Type B pancreatic cell (in vitro differentiated cells): ENCODE measurements at regions not wholly inside any gene's neighbourhood (a gene's known extent, or its start where the extent isn't known, plus 50 kb on each side); places are given as distances from the start of the nearest gene placed in this dataset.

Experiments
- DNase-seq: peaks from one replicate; pipeline ENCODE4 v3.0.0; 2021; ENCODE audit warnings: mixed read lengths; ENCODE audit not compliant: unreplicated experiment; ENCODE audit errors: extremely low spot score
- H3K27ac Mint-ChIP-seq: 2 replicates; pipeline ENCODE4 v1.8.0; 2021; ENCODE audit warnings: mild to moderate bottlenecking, mixed read lengths
- H3K27me3 Mint-ChIP-seq: 2 replicates; pipeline ENCODE4 v1.8.0; 2021; ENCODE audit warnings: mixed read lengths
- H3K36me3 Mint-ChIP-seq: 2 replicates; pipeline ENCODE4 v1.8.0; 2021; ENCODE audit warnings: mixed read lengths
- H3K4me1 Mint-ChIP-seq: one replicate; pipeline ENCODE4 v1.8.0; 2021; ENCODE audit warnings: mixed read lengths; ENCODE audit not compliant: unreplicated experiment
- H3K4me3 Mint-ChIP-seq: 2 replicates; pipeline ENCODE4 v1.8.0; 2021; ENCODE audit warnings: mild to moderate bottlenecking, mixed read lengths
- H3K9me3 Mint-ChIP-seq: 2 replicates; pipeline ENCODE4 v1.8.0; 2021; ENCODE audit warnings: mixed read lengths
- CTCF ChIP-seq: fragments of 200-600 bp; sonication (generic); conservative IDR thresholded peaks from 2 replicates; pipeline ENCODE4 v1.5.0; 2021; ENCODE audit warnings: antibody characterized with exemption, mild to moderate bottlenecking

- Mint-ChIP-seq H3K27me3 (peaks cover 67% of the 10 kb centered on the region), H3K27ac (no peak overlapping the region), H3K36me3 (no peaks in the 10 kb centered on the region), H3K9me3 (no peaks in the 10 kb centered on the region), H3K4me1 (no peaks in the 10 kb centered on the region), H3K4me3 (no peak overlapping the region)
- DNase-seq = no peak
- TF ChIP-seq CTCF = no peak
Measured at GRCh38 chr2:242051463-242051862, 181.9 kb downstream of the RTP5 start.

- Mint-ChIP-seq H3K36me3 (no peaks in the 10 kb centered on the region), H3K4me1 (no peaks in the 10 kb centered on the region), H3K9me3 (no peaks in the 10 kb centered on the region), H3K27me3 (peaks cover 77% of the 10 kb centered on the region), H3K4me3 (no peak overlapping the region), H3K27ac (no peak overlapping the region)
- DNase-seq = no peak
- no peak for TF ChIP-seq CTCF
Measured at GRCh38 chr2:242052421-242052820, 182.9 kb downstream of the RTP5 start.

GRCh38 chr2:242053921-242054320, 184.4 kb downstream of the RTP5 start:
- no peak for TF ChIP-seq CTCF
- DNase-seq = no peak
- Mint-ChIP-seq H3K27me3 (peaks cover 80% of the 10 kb centered on the region), H3K36me3 (no peaks in the 10 kb centered on the region), H3K4me3 (no peak overlapping the region), H3K4me1 (no peaks in the 10 kb centered on the region), H3K27ac (no peak overlapping the region), H3K9me3 (no peaks in the 10 kb centered on the region)

- H3K27me3 Mint-ChIP-seq = peaks cover 80% of the 10 kb centered on the region
- H3K4me1 Mint-ChIP-seq = no peaks in the 10 kb centered on the region
- no peak for DNase-seq
- H3K4me3 Mint-ChIP-seq = no peak overlapping the region
- no peak overlapping the region for H3K27ac Mint-ChIP-seq
- no peak for TF ChIP-seq CTCF
- no peaks in the 10 kb centered on the region for H3K9me3 Mint-ChIP-seq
- H3K36me3 Mint-ChIP-seq = no peaks in the 10 kb centered on the region
Measured at GRCh38 chr2:242054406-242054805, 184.9 kb downstream of the RTP5 start.

GRCh38 chr2:242054881-242055801, 185.6 kb downstream of the RTP5 start:
- no peak overlapping the region for H3K27ac Mint-ChIP-seq
- no peak overlapping the region for H3K4me3 Mint-ChIP-seq
- no peaks in the 10 kb centered on the region for H3K9me3 Mint-ChIP-seq
- no peaks in the 10 kb centered on the region for H3K36me3 Mint-ChIP-seq
- TF ChIP-seq CTCF = no peak
- peaks cover 76% of the 10 kb centered on the region for H3K27me3 Mint-ChIP-seq
- DNase-seq = no peak
- H3K4me1 Mint-ChIP-seq = no peaks in the 10 kb centered on the region
